SK-N-SH (cell line): ENCODE measurements at regions not wholly inside any gene's neighbourhood (a gene's known extent, or its start where the extent isn't known, plus 50 kb on each side); places are given as distances from the start of the nearest gene placed in this dataset.

ENCODE experiments used
- CTCF ChIA-PET: fragments of 300-600, 350-600 bp; formaldehyde crosslinking; extraction: SDS; loops from one replicate; lab custom pipeline; 2021; lab: Yijun Ruan, JAX
- POLR2A ChIA-PET: fragments of 350-600 bp; sonication (Branson Sonifier 250); formaldehyde crosslinking; extraction: SDS; loops from one replicate; lab custom pipeline; 2020; ENCODE audit warnings: antibody characterized with exemption, inconsistent platforms; lab: Yijun Ruan, JAX
- DNase-seq: peaks from one replicate; pipeline ENCODE4 v3.0.0; 2012
- H2AFZ ChIP-seq: fragments of 200-600 bp; sonication (generic); 2 replicates; pipeline ENCODE4 v1.8.1; 2016; ENCODE audit warnings: antibody characterized with exemption, mild to moderate bottlenecking, low read depth
- H3F3A ChIP-seq: fragments of 200-600 bp; sonication (generic); replicated peaks from 2 replicates; pipeline ENCODE3; 2016; ENCODE audit warnings: antibody characterized with exemption, mild to moderate bottlenecking; ENCODE audit not compliant: insufficient read depth
- H3K27ac ChIP-seq, 2 experiments: fragments of 200-500 bp in 1 of 2; fragments of 200-600 bp in 1 of 2; sonication (Bioruptor generic) in 1 of 2; sonication (generic), shearing (Covaris generic) in 1 of 2; 2 replicates each; pipeline versions ENCODE4 v1.5.1 to v1.6.1; 2014 to 2016; ENCODE audit warnings: low read depth in 2 of 2, inconsistent platforms in 1 of 2, low read length in 1 of 2, mild to moderate bottlenecking in 1 of 2, mixed read lengths in 1 of 2
- H3K27me3 ChIP-seq: fragments of 200-600 bp; sonication (generic), shearing (Covaris generic); 2 replicates; pipeline ENCODE4 v1.6.1; 2016; ENCODE audit warnings: mixed run types; ENCODE audit not compliant: insufficient read depth
- H3K36me3 ChIP-seq, 2 experiments: fragments of 200-500 bp in 1 of 2; fragments of 200-600 bp in 1 of 2; sonication (Bioruptor generic) in 1 of 2; sonication (generic) in 1 of 2; replicated peaks in 1 of 2; 2 replicates each; pipeline versions ENCODE3 to v1.5.1; 2014 to 2016; ENCODE audit warnings: low read length in 1 of 2, mild to moderate bottlenecking in 1 of 2; ENCODE audit not compliant: insufficient read depth in 2 of 2, control insufficient read depth in 1 of 2
- H3K4me1 ChIP-seq, 2 experiments: fragments of 200-500 bp in 1 of 2; fragments of 200-600 bp in 1 of 2; sonication (Bioruptor generic) in 1 of 2; sonication (generic), shearing (Covaris generic) in 1 of 2; 2 replicates each; pipeline versions ENCODE4 v1.5.1 to v1.6.1; 2014 to 2016; ENCODE audit warnings: low read depth in 1 of 2, low read length in 1 of 2, mixed run types in 1 of 2; ENCODE audit not compliant: insufficient read depth in 2 of 2, control insufficient read depth in 1 of 2
- H3K4me2 ChIP-seq: fragments of 200-600 bp; sonication (generic), shearing (Covaris generic); 2 replicates; pipeline ENCODE4 v1.6.1; 2017; ENCODE audit warnings: mixed run types
- H3K4me3 ChIP-seq, 2 experiments: fragments of 200-500 bp in 1 of 2; fragments of 200-600 bp in 1 of 2; sonication (Bioruptor generic) in 1 of 2; sonication (generic), shearing (Covaris generic) in 1 of 2; 2 replicates each; pipeline versions ENCODE4 v1.5.1 to v1.8.1; 2014 to 2016; ENCODE audit warnings: low read depth in 2 of 2, inconsistent platforms in 1 of 2, low read length in 1 of 2, mild to moderate bottlenecking in 1 of 2, mixed read lengths in 1 of 2, moderate library complexity in 1 of 2
- H3K79me2 ChIP-seq: fragments of 200-600 bp; sonication (generic); 2 replicates; pipeline ENCODE4 v1.8.1; 2017; ENCODE audit warnings: mild to moderate bottlenecking; ENCODE audit not compliant: insufficient read depth
- H3K9ac ChIP-seq: fragments of 200-600 bp; sonication (generic); 2 replicates; pipeline ENCODE4 v1.6.1; 2017; ENCODE audit warnings: mixed run types
- H3K9me2 ChIP-seq: fragments of 200-600 bp; sonication (generic); 2 replicates; pipeline ENCODE4 v1.6.1; 2017; ENCODE audit warnings: mixed run types
- H3K9me3 ChIP-seq: fragments of 200-600 bp; sonication (generic); 2 replicates; pipeline ENCODE4 v1.6.1; 2017; ENCODE audit warnings: mixed run types, mild to moderate bottlenecking, moderate library complexity
- H4K20me1 ChIP-seq: fragments of 200-600 bp; sonication (generic); 2 replicates; pipeline ENCODE4 v1.6.1; 2017; ENCODE audit warnings: mild to moderate bottlenecking, mixed run types; ENCODE audit not compliant: insufficient read depth
- EZH2phosphoT487 ChIP-seq: fragments of 200-600 bp; sonication (generic); IDR thresholded peaks from 2 replicates; pipeline ENCODE4 v1.6.1; 2017; ENCODE audit warnings: low read depth, mixed run types, mild to moderate bottlenecking, antibody characterized with exemption, moderate library complexity, borderline replicate concordance
- FOSL2 ChIP-seq: IDR thresholded peaks from 2 replicates; pipeline ENCODE4 v1.4.0; 2012; ENCODE audit warnings: low read depth, mild to moderate bottlenecking, moderate library complexity, borderline replicate concordance
- FOXJ3 ChIP-seq: sonication (generic); formaldehyde crosslinking; IDR thresholded peaks from 2 replicates; pipeline ENCODE4 v1.5.1; 2020; ENCODE audit warnings: mild to moderate bottlenecking, missing genetic modification reagents
- GATA2 ChIP-seq: sonication (generic); formaldehyde crosslinking; IDR thresholded peaks from 2 replicates; pipeline ENCODE4 v1.5.0; 2020; ENCODE audit warnings: mild to moderate bottlenecking, missing genetic modification reagents
- IRF3 ChIP-seq: fragments of 150-350 bp; IDR thresholded peaks from 2 replicates; pipeline ENCODE4 v1.6.1; 2016; ENCODE audit warnings: mild to moderate bottlenecking, low read depth, low read length
- JUND ChIP-seq: IDR thresholded peaks from 2 replicates; pipeline ENCODE4 v1.4.0; 2012
- MEF2A ChIP-seq: IDR thresholded peaks from 2 replicates; pipeline ENCODE4 v1.4.0; 2012; ENCODE audit warnings: low read depth, borderline replicate concordance
- MXI1 ChIP-seq: IDR thresholded peaks from 2 replicates; pipeline ENCODE4 v1.6.1; 2012; ENCODE audit warnings: mild to moderate bottlenecking, low read depth, low read length, improper control_type of control experiment
- POLR2AphosphoS5 ChIP-seq: IDR thresholded peaks from 2 replicates; pipeline ENCODE4 v1.6.1; 2012; ENCODE audit warnings: low read depth, low read length
- RAD21 ChIP-seq: IDR thresholded peaks from 2 replicates; pipeline ENCODE4 v1.6.1; 2012; ENCODE audit warnings: mild to moderate bottlenecking, low read length
- RCOR1 ChIP-seq: fragments of 150-350 bp; IDR thresholded peaks from 2 replicates; pipeline ENCODE4 v1.6.1; 2017; ENCODE audit warnings: antibody characterized with exemption, low read length
- SMC3 ChIP-seq: IDR thresholded peaks from 2 replicates; pipeline ENCODE4 v1.6.1; 2012; ENCODE audit warnings: low read depth, low read length, improper control_type of control experiment
- TAF1 ChIP-seq: IDR thresholded peaks from 2 replicates; pipeline ENCODE4 v1.6.1; 2012; ENCODE audit warnings: low read depth, mild to moderate bottlenecking, low read length, moderate library complexity, borderline replicate concordance
- TEAD4 ChIP-seq: IDR thresholded peaks from 2 replicates; pipeline ENCODE4 v1.4.0; 2012; ENCODE audit warnings: mild to moderate bottlenecking, borderline replicate concordance; ENCODE audit not compliant: insufficient read depth
- USF1 ChIP-seq: IDR thresholded peaks from 2 replicates; pipeline ENCODE4 v1.4.0; 2012; ENCODE audit warnings: low read depth, borderline replicate concordance
- WGBS: methylation state at CpG from one replicate; pipeline ENCODE4 v1.1.6; 2017; ENCODE audit warnings: low lambda C conversion rate; 5-methylcytosine and 5-hydroxymethylcytosine counted together
- TF ChIP-seq, protein P1 (sequence below): IDR thresholded peaks from 2 replicates; pipeline ENCODE4 v1.4.0; 2012; ENCODE audit warnings: low read depth
- TF ChIP-seq, protein P2 (sequence below): IDR thresholded peaks from 2 replicates; pipeline ENCODE4 v1.4.0; 2012; ENCODE audit warnings: low read depth, borderline replicate concordance

GRCh38 chr2:62284471-62284870 lies 88.6 kb downstream of the B3GNT2 start:
- no peak for TF ChIP-seq IRF3
- TF ChIP-seq, protein P1, sequence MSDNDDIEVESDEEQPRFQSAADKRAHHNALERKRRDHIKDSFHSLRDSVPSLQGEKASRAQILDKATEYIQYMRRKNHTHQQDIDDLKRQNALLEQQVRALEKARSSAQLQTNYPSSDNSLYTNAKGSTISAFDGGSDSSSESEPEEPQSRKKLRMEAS: no peak
- no peak for TF ChIP-seq EZH2phosphoT487
- TF ChIP-seq RAD21: no peak
- TF ChIP-seq, protein P2, sequence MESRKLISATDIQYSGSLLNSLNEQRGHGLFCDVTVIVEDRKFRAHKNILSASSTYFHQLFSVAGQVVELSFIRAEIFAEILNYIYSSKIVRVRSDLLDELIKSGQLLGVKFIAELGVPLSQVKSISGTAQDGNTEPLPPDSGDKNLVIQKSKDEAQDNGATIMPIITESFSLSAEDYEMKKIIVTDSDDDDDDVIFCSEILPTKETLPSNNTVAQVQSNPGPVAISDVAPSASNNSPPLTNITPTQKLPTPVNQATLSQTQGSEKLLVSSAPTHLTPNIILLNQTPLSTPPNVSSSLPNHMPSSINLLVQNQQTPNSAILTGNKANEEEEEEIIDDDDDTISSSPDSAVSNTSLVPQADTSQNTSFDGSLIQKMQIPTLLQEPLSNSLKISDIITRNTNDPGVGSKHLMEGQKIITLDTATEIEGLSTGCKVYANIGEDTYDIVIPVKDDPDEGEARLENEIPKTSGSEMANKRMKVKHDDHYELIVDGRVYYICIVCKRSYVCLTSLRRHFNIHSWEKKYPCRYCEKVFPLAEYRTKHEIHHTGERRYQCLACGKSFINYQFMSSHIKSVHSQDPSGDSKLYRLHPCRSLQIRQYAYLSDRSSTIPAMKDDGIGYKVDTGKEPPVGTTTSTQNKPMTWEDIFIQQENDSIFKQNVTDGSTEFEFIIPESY: no peak
- TF ChIP-seq TEAD4: no peak
- no peak for TF ChIP-seq RCOR1
- TF ChIP-seq JUND: no peak
- TF ChIP-seq FOXJ3 (CRISPR knock-in tag): no peak
- TF ChIP-seq MEF2A: no peak
- TF ChIP-seq POLR2AphosphoS5: no peak
- no peak for TF ChIP-seq FOSL2
- TF ChIP-seq MXI1: no peak
- no peak for TF ChIP-seq TAF1
- TF ChIP-seq USF1: no peak
- no peak for TF ChIP-seq GATA2
- TF ChIP-seq SMC3: no peak
- peaks cover 0 to 19% of the 10 kb centered on the region in 2 experiments; a peak in 2 of 4 replicates for H3K4me1 ChIP-seq
- H4K20me1 ChIP-seq: no peaks in the 10 kb centered on the region
- no peaks in the 10 kb centered on the region for H3K79me2 ChIP-seq
- no peak overlapping the region for H3K9ac ChIP-seq
- H3K36me3 ChIP-seq: no peaks in the 10 kb centered on the region
- no peaks in the 10 kb centered on the region for H3F3A ChIP-seq
- H3K4me3 ChIP-seq: no peak overlapping the region
- no peak overlapping the region for H2AFZ ChIP-seq
- POLR2A ChIA-PET: no interaction called here
- no peaks in the 10 kb centered on the region for H3K9me2 ChIP-seq
- no peak overlapping the region for H3K27ac ChIP-seq
- no peaks in the 10 kb centered on the region for H3K27me3 ChIP-seq
- CTCF ChIA-PET: no interaction called here
- no peak for DNase-seq
- H3K4me2 ChIP-seq: no peak overlapping the region
- H3K9me3 ChIP-seq: no peaks in the 10 kb centered on the region
- 81% methylated on average over 2 of the region's 2 CpGs for WGBS
